ENCODE measurements at regions not wholly inside any gene's neighbourhood (a gene's known extent, or its start where the extent isn't known, plus 50 kb on each side); places are given as distances from the start of the nearest gene placed in this dataset.

DNA sequence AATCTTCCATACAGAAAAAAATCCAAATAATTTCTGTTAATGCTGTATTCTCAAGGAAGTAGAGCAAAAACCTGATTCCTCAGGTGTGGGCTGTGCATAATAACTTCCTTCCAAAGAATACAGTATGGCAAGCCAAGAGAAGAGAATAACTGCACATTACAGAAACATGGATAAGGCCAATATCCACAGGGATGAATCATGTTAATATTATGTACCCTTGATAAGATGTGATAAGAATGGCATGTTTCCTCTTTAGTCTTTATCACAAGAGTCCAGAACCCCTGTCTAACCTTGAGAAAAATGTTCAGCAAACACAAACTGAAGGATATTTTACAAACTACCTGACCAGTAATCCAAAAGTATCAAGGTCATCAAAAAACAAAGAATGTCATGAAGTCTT lies 795.8 kb downstream of the SEMA5A start:
- no peak for FAIRE-seq
- POLR2A ChIA-PET: no interaction called here
- intact Hi-C loops (cut with micrococcal nuclease): no loop called here

DNA sequence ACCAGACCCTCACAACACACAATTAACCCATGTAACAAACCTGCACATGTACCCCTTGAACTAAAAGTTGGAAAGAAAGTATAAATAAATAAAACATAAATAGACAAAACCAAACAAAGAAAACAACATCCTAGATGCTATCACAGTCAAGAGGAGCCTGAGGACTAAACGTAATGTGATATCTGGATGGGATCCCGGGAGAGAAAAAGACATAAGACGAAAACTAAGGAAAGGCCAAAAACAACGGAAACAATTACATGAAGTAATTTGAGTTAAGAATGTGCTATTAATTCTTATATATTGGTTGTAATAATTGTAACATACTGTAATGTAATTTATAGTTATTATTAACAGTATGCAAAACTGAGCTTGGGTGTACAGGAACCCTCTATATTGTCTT lies 793.9 kb downstream of the SEMA5A start:
- Histone ChIP-seq H4K20me1 (replicated peaks; ENCODE audit: control insufficient read depth, extremely low read depth, insufficient read depth, low read length) (no peaks in the 10 kb centered on the region), H3K27me3 (ENCODE audit: control insufficient read depth in 2 of 2, insufficient read depth in 2 of 2, low read length in 2 of 2) (no peaks in the 10 kb centered on the region), H3K9me3 (replicated peaks; ENCODE audit: control insufficient read depth, insufficient read depth, low read length) (no peaks in the 10 kb centered on the region), H3K4me2 (ENCODE audit: insufficient read depth, low read length) (no peak overlapping the region), H3K36me3 (ENCODE audit: control insufficient read depth in 2 of 2, extremely low read depth in 1 of 2, insufficient read depth in 2 of 2, low read length in 2 of 2) (no peaks in the 10 kb centered on the region), H3K4me1 (ENCODE audit: control insufficient read depth, extremely low read depth, insufficient read depth, low read length) (no peaks in the 10 kb centered on the region), H3K79me2 (ENCODE audit: control insufficient read depth, insufficient read depth, low read length) (no peaks in the 10 kb centered on the region), H2AFZ (ENCODE audit: low read depth, low read length) (no peak overlapping the region), H3K9me1 (replicated peaks; ENCODE audit: control insufficient read depth, extremely low read depth, insufficient read depth, low read length) (no peaks in the 10 kb centered on the region), H3K4me3 (replicated peaks in 1 of 3; ENCODE audit: insufficient read depth in 1 of 3, low read depth in 1 of 3, low read length in 3 of 3) (no peak overlapping the region), H3K27ac (ENCODE audit: insufficient read depth, low read depth, low read length) (no peak overlapping the region), H3K9ac (replicated peaks; ENCODE audit: extremely low read depth, insufficient read depth, low read length) (no peak overlapping the region)
- no TSS peak for BruUV-seq (replicated peaks)
- FAIRE-seq (no peak), DNase-seq (ENCODE audit: low read depth, low spot score) (no peak)
- intact Hi-C loops (cut with micrococcal nuclease) (no loop called here), dilution Hi-C loops (cut with MboI; ENCODE audit: extremely low pct_ligation_motif_present, low sequenced_read_pairs) (no loop called here)
- TF ChIP-seq MYC (IDR thresholded peaks at IDR 0.05; ENCODE audit: low read depth, low read length): no peak
- no peak for TF ChIP-seq POLR2AphosphoS5 (IDR thresholded peaks at IDR 0.05; ENCODE audit: insufficient read depth, low read depth, low read length)
- TF ChIP-seq, protein P1, sequence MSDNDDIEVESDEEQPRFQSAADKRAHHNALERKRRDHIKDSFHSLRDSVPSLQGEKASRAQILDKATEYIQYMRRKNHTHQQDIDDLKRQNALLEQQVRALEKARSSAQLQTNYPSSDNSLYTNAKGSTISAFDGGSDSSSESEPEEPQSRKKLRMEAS (IDR thresholded peaks at IDR 0.05; ENCODE audit: insufficient read depth, insufficient read length): no peak
- ChIA-PET CTCF (no interaction called here), POLR2A (no interaction called here)

More for the DNA sequence above, 795.8 kb downstream of the SEMA5A start:
- Histone ChIP-seq H3K4me1 (ENCODE audit: control insufficient read depth, extremely low read depth, insufficient read depth, low read length) (no peaks in the 10 kb centered on the region), H3K36me3 (ENCODE audit: control insufficient read depth in 2 of 2, extremely low read depth in 1 of 2, insufficient read depth in 2 of 2, low read length in 2 of 2) (no peaks in the 10 kb centered on the region), H4K20me1 (replicated peaks; ENCODE audit: control insufficient read depth, extremely low read depth, insufficient read depth, low read length) (no peaks in the 10 kb centered on the region), H3K9me3 (replicated peaks; ENCODE audit: control insufficient read depth, insufficient read depth, low read length) (no peaks in the 10 kb centered on the region), H3K4me2 (ENCODE audit: insufficient read depth, low read length) (no peak overlapping the region), H2AFZ (ENCODE audit: low read depth, low read length) (no peak overlapping the region), H3K27ac (ENCODE audit: insufficient read depth, low read depth, low read length) (no peak overlapping the region), H3K9me1 (replicated peaks; ENCODE audit: control insufficient read depth, extremely low read depth, insufficient read depth, low read length) (no peaks in the 10 kb centered on the region), H3K79me2 (ENCODE audit: control insufficient read depth, insufficient read depth, low read length) (no peaks in the 10 kb centered on the region), H3K4me3 (replicated peaks in 1 of 3; ENCODE audit: insufficient read depth in 1 of 3, low read depth in 1 of 3, low read length in 3 of 3) (no peak overlapping the region), H3K27me3 (ENCODE audit: control insufficient read depth in 2 of 2, insufficient read depth in 2 of 2, low read length in 2 of 2) (no peaks in the 10 kb centered on the region), H3K9ac (replicated peaks; ENCODE audit: extremely low read depth, insufficient read depth, low read length) (no peak overlapping the region)
- DNase-seq (ENCODE audit: low read depth, low spot score): peak; percentile 14
- dilution Hi-C loops (cut with MboI; ENCODE audit: extremely low pct_ligation_motif_present, low sequenced_read_pairs): no loop called here
- BruUV-seq (replicated peaks): no TSS peak
- no peak for TF ChIP-seq MYC (IDR thresholded peaks at IDR 0.05; ENCODE audit: low read depth, low read length)
- TF ChIP-seq, protein P1 (IDR thresholded peaks at IDR 0.05; ENCODE audit: insufficient read depth, insufficient read length): no peak
- TF ChIP-seq GATA2 (IDR thresholded peaks at IDR 0.05; ENCODE audit: insufficient read depth, insufficient read length, low read depth, low read length): peak; percentile 11
- CTCF ChIA-PET: no interaction called here

Data from endothelial cell of umbilical vein (primary cell).